Progenitor cell of endocrine pancreas (in vitro differentiated cells): ENCODE measurements at regions not wholly inside any gene's neighbourhood (a gene's known extent, or its start where the extent isn't known, plus 50 kb on each side); places are given as distances from the start of the nearest gene placed in this dataset.

ENCODE experiments used
- DNase-seq: peaks from one replicate; pipeline ENCODE4 v3.0.0; 2021; ENCODE audit warnings: low spot score; ENCODE audit not compliant: unreplicated experiment
- H3K27ac Mint-ChIP-seq: 2 replicates; pipeline ENCODE4 v1.8.0; 2021; ENCODE audit warnings: mild to moderate bottlenecking, moderate library complexity, mixed read lengths
- H3K27me3 Mint-ChIP-seq: 2 replicates; pipeline ENCODE4 v1.8.0; 2021; ENCODE audit warnings: mixed read lengths
- H3K36me3 Mint-ChIP-seq: 2 replicates; pipeline ENCODE4 v1.8.0; 2022; ENCODE audit warnings: mixed read lengths; ENCODE audit not compliant: insufficient read depth
- H3K4me1 Mint-ChIP-seq: 2 replicates; pipeline ENCODE4 v1.8.0; 2021; ENCODE audit warnings: low read depth, mixed read lengths
- H3K4me3 Mint-ChIP-seq: 2 replicates; pipeline ENCODE4 v1.8.0; 2021; ENCODE audit warnings: low read depth, mild to moderate bottlenecking, moderate library complexity, mixed read lengths
- H3K9me3 Mint-ChIP-seq: 2 replicates; pipeline ENCODE4 v1.8.0; 2021; ENCODE audit warnings: low read depth, mixed read lengths
- TF ChIP-seq, protein P1 (sequence below): fragments of 200-600 bp; sonication (generic); IDR thresholded peaks from one replicate; pipeline ENCODE4 v1.5.0; 2021; ENCODE audit warnings: antibody characterized with exemption, mild to moderate bottlenecking; ENCODE audit not compliant: unreplicated experiment

DNA sequence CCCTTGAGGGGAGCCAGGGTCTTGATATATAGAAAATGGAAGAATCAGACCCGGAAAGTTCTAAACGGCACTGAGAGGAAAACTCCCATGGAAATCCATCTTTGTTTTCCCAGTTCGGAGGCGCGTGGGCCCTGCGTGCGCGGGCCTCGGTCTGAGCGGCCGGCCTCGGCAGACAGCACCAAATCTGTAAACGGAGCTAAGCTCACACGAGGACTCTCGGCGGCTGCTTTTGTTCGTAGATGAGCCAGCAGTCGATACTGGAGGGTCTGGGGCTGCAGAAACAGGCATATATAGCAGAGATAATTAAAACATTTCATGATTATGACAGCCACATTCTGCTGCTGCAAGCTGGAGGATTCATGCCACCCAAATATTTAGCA, 68.5 kb upstream of the PPARA start:
- H3K9me3 Mint-ChIP-seq, result no peaks in the 10 kb centered on the region
- no peaks in the 10 kb centered on the region for H3K4me1 Mint-ChIP-seq
- TF ChIP-seq, protein P1, sequence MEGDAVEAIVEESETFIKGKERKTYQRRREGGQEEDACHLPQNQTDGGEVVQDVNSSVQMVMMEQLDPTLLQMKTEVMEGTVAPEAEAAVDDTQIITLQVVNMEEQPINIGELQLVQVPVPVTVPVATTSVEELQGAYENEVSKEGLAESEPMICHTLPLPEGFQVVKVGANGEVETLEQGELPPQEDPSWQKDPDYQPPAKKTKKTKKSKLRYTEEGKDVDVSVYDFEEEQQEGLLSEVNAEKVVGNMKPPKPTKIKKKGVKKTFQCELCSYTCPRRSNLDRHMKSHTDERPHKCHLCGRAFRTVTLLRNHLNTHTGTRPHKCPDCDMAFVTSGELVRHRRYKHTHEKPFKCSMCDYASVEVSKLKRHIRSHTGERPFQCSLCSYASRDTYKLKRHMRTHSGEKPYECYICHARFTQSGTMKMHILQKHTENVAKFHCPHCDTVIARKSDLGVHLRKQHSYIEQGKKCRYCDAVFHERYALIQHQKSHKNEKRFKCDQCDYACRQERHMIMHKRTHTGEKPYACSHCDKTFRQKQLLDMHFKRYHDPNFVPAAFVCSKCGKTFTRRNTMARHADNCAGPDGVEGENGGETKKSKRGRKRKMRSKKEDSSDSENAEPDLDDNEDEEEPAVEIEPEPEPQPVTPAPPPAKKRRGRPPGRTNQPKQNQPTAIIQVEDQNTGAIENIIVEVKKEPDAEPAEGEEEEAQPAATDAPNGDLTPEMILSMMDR, result no peak
- H3K4me3 Mint-ChIP-seq, result no peak overlapping the region
- DNase-seq, result no peak
- H3K27ac Mint-ChIP-seq, result no peak overlapping the region
- H3K27me3 Mint-ChIP-seq, result peaks cover 43% of the 10 kb centered on the region
- H3K36me3 Mint-ChIP-seq, result no peaks in the 10 kb centered on the region

DNA sequence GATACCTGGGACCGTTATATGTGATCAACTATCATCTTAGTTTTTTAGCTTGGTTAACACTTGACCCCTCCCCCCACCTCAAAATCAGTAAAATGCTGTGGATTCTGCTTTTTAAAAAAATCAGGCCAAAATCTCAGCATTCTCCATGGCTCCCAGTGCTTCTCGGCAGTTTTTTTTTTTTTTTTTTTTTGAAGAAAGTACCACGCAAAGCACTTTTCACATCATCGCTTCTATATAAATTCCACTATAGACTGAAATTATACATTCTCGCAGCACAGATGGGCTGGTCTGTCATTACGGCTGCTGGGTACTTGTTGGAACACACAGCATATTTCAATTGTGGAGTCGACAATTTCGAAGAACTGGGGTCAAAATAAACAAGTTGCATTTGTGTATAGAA, 67.7 kb upstream of the PPARA start:
- TF ChIP-seq, protein P1, result no peak
- H3K9me3 Mint-ChIP-seq, result no peaks in the 10 kb centered on the region
- no peaks in the 10 kb centered on the region for H3K4me1 Mint-ChIP-seq
- no peak overlapping the region for H3K27ac Mint-ChIP-seq
- no peak for DNase-seq
- peaks cover 38% of the 10 kb centered on the region for H3K27me3 Mint-ChIP-seq
- no peaks in the 10 kb centered on the region for H3K36me3 Mint-ChIP-seq
- no peak overlapping the region for H3K4me3 Mint-ChIP-seq

DNA sequence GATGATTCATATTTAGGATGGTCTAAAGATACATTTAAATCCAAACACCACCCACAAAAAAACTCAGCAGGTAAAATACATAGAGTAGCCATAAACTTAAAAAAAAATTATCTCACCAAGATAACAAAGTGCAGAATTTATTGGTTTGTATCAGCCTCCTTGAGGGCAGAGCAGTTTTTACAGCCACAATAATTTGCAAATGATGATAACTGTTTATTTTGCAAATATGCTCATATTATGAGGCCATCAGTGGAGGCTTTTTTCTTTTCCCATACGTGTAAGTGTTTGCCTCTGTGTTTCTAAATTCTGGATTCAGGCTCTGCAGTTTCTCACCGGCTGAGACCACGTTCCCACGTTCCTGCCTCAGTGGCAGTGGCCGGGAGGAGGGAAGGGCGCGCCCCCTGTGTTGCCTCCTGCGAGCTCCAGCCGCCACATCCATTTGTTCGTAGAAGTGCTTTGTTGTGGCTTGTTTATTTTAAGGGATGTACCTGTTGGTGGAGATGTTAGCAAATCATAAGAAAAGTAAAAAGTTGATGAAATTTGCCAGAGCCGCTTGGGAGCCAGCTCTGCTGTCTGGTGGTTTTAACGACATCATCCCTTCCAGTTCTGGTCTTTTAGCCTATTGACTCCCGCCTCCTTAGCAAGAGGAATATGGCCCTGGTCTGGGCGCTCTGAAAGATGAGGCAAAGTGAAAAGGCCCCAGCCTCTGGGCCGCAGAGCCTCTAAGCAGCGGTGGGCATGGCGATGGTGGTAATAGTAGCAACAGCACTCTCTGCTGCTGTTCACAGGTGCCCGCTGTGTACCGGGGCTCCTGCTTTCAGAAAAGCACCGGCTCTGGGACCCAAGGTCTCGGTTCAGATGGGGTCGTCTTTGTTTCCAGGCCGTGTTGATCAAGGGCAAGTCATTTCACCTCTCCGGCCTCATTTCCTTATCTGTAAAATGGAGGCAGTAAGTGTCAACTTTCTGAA, 66.7 kb upstream of the PPARA start:
- Mint-ChIP-seq H3K4me1 (no peaks in the 10 kb centered on the region), H3K27ac (no peak overlapping the region), H3K36me3 (no peaks in the 10 kb centered on the region), H3K9me3 (no peaks in the 10 kb centered on the region), H3K27me3 (peaks cover 40% of the 10 kb centered on the region), H3K4me3 (no peak overlapping the region)
- TF ChIP-seq, protein P1, result no peak
- DNase-seq, result no peak

DNA sequence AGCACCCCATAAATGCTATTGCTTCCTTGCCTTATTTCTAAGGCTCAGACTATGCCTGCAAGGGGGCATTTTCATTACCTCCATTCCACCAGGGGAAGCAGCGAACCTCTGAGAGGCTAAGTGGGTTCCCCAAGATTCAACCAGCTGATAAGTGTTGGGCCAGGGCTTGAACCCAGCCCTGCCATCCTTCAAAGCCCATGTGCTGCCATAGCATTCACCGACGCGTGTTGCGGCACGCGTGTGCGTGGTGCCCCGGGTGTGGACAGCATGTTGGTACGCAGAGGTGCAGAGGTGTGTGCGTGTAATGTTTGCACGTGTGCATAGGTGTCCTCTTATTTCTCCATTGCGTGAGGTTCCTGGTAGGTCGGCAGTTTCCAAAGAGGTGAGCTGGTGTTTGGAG, 66.0 kb upstream of the PPARA start:
- Mint-ChIP-seq H3K4me1 (no peaks in the 10 kb centered on the region), H3K27me3 (peaks cover 36% of the 10 kb centered on the region), H3K36me3 (no peaks in the 10 kb centered on the region), H3K9me3 (no peaks in the 10 kb centered on the region), H3K27ac (no peak overlapping the region), H3K4me3 (no peak overlapping the region)
- DNase-seq, result no peak
- TF ChIP-seq, protein P1, result no peak

DNA sequence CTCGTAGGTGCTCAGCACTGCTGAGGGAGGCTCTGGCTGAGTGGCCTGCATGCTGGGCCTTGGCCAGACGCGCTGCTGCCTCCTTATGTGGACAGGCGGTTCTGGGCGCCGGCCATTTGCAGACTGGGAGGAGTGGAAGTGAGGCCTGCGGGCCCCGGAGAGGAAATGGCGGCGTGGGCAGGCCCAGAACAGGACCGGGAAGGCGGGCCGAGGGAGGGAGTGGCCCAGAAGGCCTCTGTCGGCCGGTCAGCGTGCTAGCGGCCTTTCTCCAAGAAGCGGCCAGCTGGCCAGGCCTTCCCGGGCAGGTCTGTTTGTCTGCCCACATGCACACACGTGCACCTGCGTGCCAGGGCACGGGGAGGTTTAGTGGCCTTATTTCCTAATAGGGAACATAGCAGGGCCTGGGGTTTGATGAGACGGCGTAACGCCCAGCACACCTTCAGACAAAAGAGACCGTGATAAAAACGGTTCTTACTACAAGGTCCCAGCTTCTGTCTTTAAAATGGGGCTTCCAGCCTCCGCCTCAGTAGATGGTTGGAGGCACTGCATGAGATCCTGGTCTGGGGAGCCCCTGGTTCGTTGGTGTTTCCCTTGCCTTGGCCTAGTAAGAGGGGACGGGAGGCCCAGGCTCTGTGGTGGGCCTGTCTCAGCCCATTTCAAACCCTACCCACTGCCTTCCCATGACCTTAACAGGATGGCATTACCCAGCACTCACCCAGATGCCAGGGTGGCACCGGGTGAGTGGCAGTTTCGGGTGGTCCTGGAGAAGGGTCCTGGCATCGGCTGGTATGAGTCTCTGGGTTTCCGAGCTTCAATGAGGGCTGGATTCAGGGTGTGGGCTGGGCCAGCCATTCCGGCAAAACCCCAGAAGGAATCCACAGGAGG, 65.1 kb upstream of the PPARA start:
- Mint-ChIP-seq H3K27me3 (peaks cover 37% of the 10 kb centered on the region), H3K4me1 (no peaks in the 10 kb centered on the region)

More for the DNA sequence above, 65.1 kb upstream of the PPARA start:
- no peaks in the 10 kb centered on the region for H3K36me3 Mint-ChIP-seq
- DNase-seq, result no peak
- no peak overlapping the region for H3K27ac Mint-ChIP-seq
- TF ChIP-seq, protein P1, result no peak
- no peaks in the 10 kb centered on the region for H3K9me3 Mint-ChIP-seq
- no peak overlapping the region for H3K4me3 Mint-ChIP-seq
